ENCODE measurements at regions not wholly inside any gene's neighbourhood (a gene's known extent, or its start where the extent isn't known, plus 50 kb on each side); places are given as distances from the start of the nearest gene placed in this dataset.
"Not testable (repeated sequence)": the region's sequence is repeated elsewhere in the genome, so short reads cannot be mapped to it uniquely, and the experiment has no call there.

- H3K27me3 Mint-ChIP-seq (ENCODE audit: low read depth); H3K4me3 Mint-ChIP-seq; ATAC-seq; H3K36me3 Mint-ChIP-seq (ENCODE audit: insufficient read depth); DNase-seq; H3K4me1 Mint-ChIP-seq (ENCODE audit: low read depth): not testable (repeated sequence)
- H3K9me3 Mint-ChIP-seq: peaks cover 72% of the 10 kb centered on the region
These were observed 1430.4 kb downstream of the TSPY10 start for GRCh38 chrY:10958122-10958521.

- no peaks in the 10 kb centered on the region for H3K27me3 Mint-ChIP-seq (ENCODE audit: low read depth)
- peaks cover 91% of the 10 kb centered on the region for H3K9me3 Mint-ChIP-seq
- ATAC-seq (no peak), DNase-seq (no peak)
- no peaks in the 10 kb centered on the region for H3K4me1 Mint-ChIP-seq (ENCODE audit: low read depth)
- peaks cover 1% of the 10 kb centered on the region for H3K36me3 Mint-ChIP-seq (ENCODE audit: insufficient read depth)
- no peak overlapping the region for H3K4me3 Mint-ChIP-seq
These were observed 1445.7 kb downstream of the TSPY10 start for GRCh38 chrY:10973422-10973821.

GRCh38 chrY:10986655-10987054 is 1459.0 kb downstream of the TSPY10 start:
- Mint-ChIP-seq H3K36me3 (ENCODE audit: insufficient read depth) (peaks cover 3% of the 10 kb centered on the region), H3K4me1 (ENCODE audit: low read depth) (no peaks in the 10 kb centered on the region), H3K4me3 (no peak overlapping the region), H3K9me3 (peaks cover 87% of the 10 kb centered on the region), H3K27me3 (ENCODE audit: low read depth) (no peaks in the 10 kb centered on the region)
- ATAC-seq: no peak
- no peak for DNase-seq

- no peak for ATAC-seq
- no peak for DNase-seq
- Mint-ChIP-seq H3K9me3 (peaks cover 88% of the 10 kb centered on the region), H3K27me3 (ENCODE audit: low read depth) (no peaks in the 10 kb centered on the region), H3K4me1 (ENCODE audit: low read depth) (no peaks in the 10 kb centered on the region), H3K36me3 (ENCODE audit: insufficient read depth) (peaks cover 3% of the 10 kb centered on the region), H3K4me3 (no peak overlapping the region)
These were observed 1459.9 kb downstream of the TSPY10 start for GRCh38 chrY:10987626-10988025.

- H3K36me3 Mint-ChIP-seq (ENCODE audit: insufficient read depth): no peaks in the 10 kb centered on the region
- ATAC-seq (no peak), DNase-seq (no peak)
- peaks cover 97% of the 10 kb centered on the region for H3K9me3 Mint-ChIP-seq
- no peaks in the 10 kb centered on the region for H3K4me1 Mint-ChIP-seq (ENCODE audit: low read depth)
- no peaks in the 10 kb centered on the region for H3K27me3 Mint-ChIP-seq (ENCODE audit: low read depth)
- H3K4me3 Mint-ChIP-seq: no peak overlapping the region
These were observed 1466.3 kb downstream of the TSPY10 start for GRCh38 chrY:10993955-10994354.

- not testable (repeated sequence) for H3K4me3 Mint-ChIP-seq; H3K4me1 Mint-ChIP-seq (ENCODE audit: low read depth); DNase-seq; H3K36me3 Mint-ChIP-seq (ENCODE audit: insufficient read depth); ATAC-seq; H3K27me3 Mint-ChIP-seq (ENCODE audit: low read depth)
- H3K9me3 Mint-ChIP-seq: peaks cover 79% of the 10 kb centered on the region
These were observed 1472.0 kb downstream of the TSPY10 start for GRCh38 chrY:10999715-11000114.

GRCh38 chrY:11014229-11014628 is 1486.5 kb downstream of the TSPY10 start:
- H3K4me1 Mint-ChIP-seq (ENCODE audit: low read depth); H3K36me3 Mint-ChIP-seq (ENCODE audit: insufficient read depth); H3K27me3 Mint-ChIP-seq (ENCODE audit: low read depth); ATAC-seq; H3K4me3 Mint-ChIP-seq; DNase-seq: not testable (repeated sequence)
- peaks cover 78% of the 10 kb centered on the region for H3K9me3 Mint-ChIP-seq

GRCh38 chrY:11022734-11023133 is 1495.1 kb downstream of the TSPY10 start:
- Mint-ChIP-seq H3K27me3 (ENCODE audit: low read depth) (no peaks in the 10 kb centered on the region), H3K4me1 (ENCODE audit: low read depth) (no peaks in the 10 kb centered on the region), H3K36me3 (ENCODE audit: insufficient read depth) (no peaks in the 10 kb centered on the region), H3K9me3 (peaks cover 82% of the 10 kb centered on the region), H3K4me3 (no peak overlapping the region)
- ATAC-seq: no peak
- no peak for DNase-seq

- DNase-seq (no peak), ATAC-seq (no peak)
- Mint-ChIP-seq H3K27me3 (ENCODE audit: low read depth) (no peaks in the 10 kb centered on the region), H3K36me3 (ENCODE audit: insufficient read depth) (no peaks in the 10 kb centered on the region), H3K4me3 (no peak overlapping the region), H3K9me3 (peaks cover 29% of the 10 kb centered on the region), H3K4me1 (ENCODE audit: low read depth) (no peaks in the 10 kb centered on the region)
These were observed 1516.7 kb downstream of the TSPY10 start for GRCh38 chrY:11044234-11044883.

- ATAC-seq: no peak
- Mint-ChIP-seq H3K36me3 (ENCODE audit: insufficient read depth) (no peaks in the 10 kb centered on the region), H3K9me3 (peaks cover 4% of the 10 kb centered on the region), H3K4me3 (no peak overlapping the region), H3K4me1 (ENCODE audit: low read depth) (no peaks in the 10 kb centered on the region), H3K27me3 (ENCODE audit: low read depth) (no peaks in the 10 kb centered on the region)
- DNase-seq: no peak
These were observed 1535.8 kb downstream of the TSPY10 start for GRCh38 chrY:11063486-11063885.

GRCh38 chrY:11063960-11064359 is 1536.3 kb downstream of the TSPY10 start:
- no peaks in the 10 kb centered on the region for H3K4me1 Mint-ChIP-seq (ENCODE audit: low read depth)
- H3K4me3 Mint-ChIP-seq: no peak overlapping the region

GRCh38 chrY:11064376-11064775 is 1536.7 kb downstream of the TSPY10 start:
- Mint-ChIP-seq H3K27me3 (ENCODE audit: low read depth) (no peaks in the 10 kb centered on the region), H3K36me3 (ENCODE audit: insufficient read depth) (no peaks in the 10 kb centered on the region), H3K9me3 (peaks cover 3% of the 10 kb centered on the region), H3K4me3 (no peak overlapping the region), H3K4me1 (ENCODE audit: low read depth) (no peaks in the 10 kb centered on the region)
- DNase-seq (no peak), ATAC-seq (no peak)

More at GRCh38 chrY:11063960-11064359, 1536.3 kb downstream of the TSPY10 start:
- Mint-ChIP-seq H3K9me3 (peaks cover 4% of the 10 kb centered on the region), H3K27me3 (ENCODE audit: low read depth) (no peaks in the 10 kb centered on the region), H3K36me3 (ENCODE audit: insufficient read depth) (no peaks in the 10 kb centered on the region)
- DNase-seq (no peak), ATAC-seq (no peak)

GRCh38 chrY:11069271-11069670 is 1541.6 kb downstream of the TSPY10 start:
- Mint-ChIP-seq H3K4me1 (ENCODE audit: low read depth) (no peaks in the 10 kb centered on the region), H3K36me3 (ENCODE audit: insufficient read depth) (no peaks in the 10 kb centered on the region)

GRCh38 chrY:11070250-11071113 is 1542.8 kb downstream of the TSPY10 start:
- H3K4me3 Mint-ChIP-seq: no peak overlapping the region
- no peaks in the 10 kb centered on the region for H3K4me1 Mint-ChIP-seq (ENCODE audit: low read depth)
- DNase-seq (no peak), ATAC-seq (no peak)
- H3K9me3 Mint-ChIP-seq: peaks cover 4% of the 10 kb centered on the region
- no peaks in the 10 kb centered on the region for H3K27me3 Mint-ChIP-seq (ENCODE audit: low read depth)
- no peaks in the 10 kb centered on the region for H3K36me3 Mint-ChIP-seq (ENCODE audit: insufficient read depth)

More at GRCh38 chrY:11069271-11069670, 1541.6 kb downstream of the TSPY10 start:
- DNase-seq (no peak), ATAC-seq (no peak)
- Mint-ChIP-seq H3K9me3 (peaks cover 4% of the 10 kb centered on the region), H3K4me3 (no peak overlapping the region), H3K27me3 (ENCODE audit: low read depth) (no peaks in the 10 kb centered on the region)

GRCh38 chrY:11085801-11086200 is 1558.1 kb downstream of the TSPY10 start:
- not testable (repeated sequence) for ATAC-seq; H3K4me1 Mint-ChIP-seq (ENCODE audit: low read depth); H3K9me3 Mint-ChIP-seq; DNase-seq; H3K27me3 Mint-ChIP-seq (ENCODE audit: low read depth); H3K36me3 Mint-ChIP-seq (ENCODE audit: insufficient read depth); H3K4me3 Mint-ChIP-seq
